PC-3 (cell line): ENCODE measurements at regions not wholly inside any gene's neighbourhood (a gene's known extent, or its start where the extent isn't known, plus 50 kb on each side); places are given as distances from the start of the nearest gene placed in this dataset.
"Not testable (repeated sequence)": the region's sequence is repeated elsewhere in the genome, so short reads cannot be mapped to it uniquely, and the experiment has no call there.

Experiments
- ATAC-seq: fragments of 200-7000 bp; cut with Tn5 transposase; 2 replicates; pipeline ENCODE4 v1.9.1; 2020; ENCODE audit warnings: mild to moderate bottlenecking, moderate library complexity
- BruUV-seq: library from RNA; stranded (reverse); fragments of 400-500 nt; replicated peaks from 2 replicates; lab custom pipeline; 2021; lab: Mats Ljungman, UMichigan
- CTCF ChIA-PET: fragments of 300-600 bp; sonication (Branson Sonifier 250); formaldehyde crosslinking; loops from one replicate; lab custom pipeline; 2022; ENCODE audit warnings: antibody characterized with exemption; lab: Charles Lee
- POLR2A ChIA-PET: fragments of 300-600 bp; sonication (Branson Sonifier 250); formaldehyde crosslinking; loops from one replicate; lab custom pipeline; 2022; ENCODE audit warnings: antibody characterized with exemption; ENCODE audit not compliant: unreplicated experiment; lab: Charles Lee
- DNase-seq: peaks from one replicate; pipeline ENCODE4 v3.0.0-alpha.2; 2015
- H2AFZ ChIP-seq: fragments of 300-600 bp; sonication (generic); 2 replicates; pipeline ENCODE4 v1.6.0; 2016; ENCODE audit warnings: antibody characterized with exemption, low read length
- H3F3A ChIP-seq: fragments of 300-600 bp; sonication (generic); one replicate; pipeline ENCODE4 v1.6.0; 2017; ENCODE audit warnings: antibody characterized with exemption, low read length, control low read depth, mild to moderate bottlenecking; ENCODE audit not compliant: unreplicated experiment
- H3K27ac ChIP-seq: fragments of 300-600 bp; sonication (generic); 2 replicates; pipeline ENCODE4 v1.5.1; 2016; ENCODE audit warnings: mild to moderate bottlenecking, low read length
- H3K27me3 ChIP-seq: fragments of 300-600 bp; sonication (generic); 2 replicates; pipeline ENCODE4 v1.6.1; 2016; ENCODE audit warnings: low read length, mixed read lengths
- H3K36me3 ChIP-seq: fragments of 300-600 bp; sonication (generic); 2 replicates; pipeline ENCODE4 v1.6.1; 2016; ENCODE audit warnings: low read depth, mixed run types, low read length, mixed read lengths
- H3K4me1 ChIP-seq: fragments of 300-600 bp; sonication (generic); 2 replicates; pipeline ENCODE4 v1.5.1; 2016; ENCODE audit warnings: low read length; ENCODE audit not compliant: insufficient read depth
- H3K4me2 ChIP-seq: fragments of 300-600 bp; sonication (generic); 2 replicates; pipeline ENCODE4 v1.6.0; 2016; ENCODE audit warnings: low read length
- H3K4me3 ChIP-seq: fragments of 300-600 bp; sonication (generic); 2 replicates; pipeline ENCODE4 v1.5.1; 2016; ENCODE audit warnings: mild to moderate bottlenecking, low read length, mixed read lengths
- H3K79me2 ChIP-seq: fragments of 300-600 bp; sonication (generic); 2 replicates; pipeline ENCODE4 v1.6.1; 2017; ENCODE audit warnings: low read length, mixed read lengths
- H3K9ac ChIP-seq: fragments of 300-600 bp; sonication (generic); 2 replicates; pipeline ENCODE4 v1.6.0; 2016; ENCODE audit warnings: mild to moderate bottlenecking, low read length
- H3K9me2 ChIP-seq: fragments of 300-600 bp; sonication (generic); replicated peaks from 2 replicates; pipeline ENCODE4 v1.6.1; 2016; ENCODE audit warnings: mixed run types, low read length, mixed read lengths
- H3K9me3 ChIP-seq: fragments of 300-600 bp; sonication (generic); 2 replicates; pipeline ENCODE4 v1.6.1; 2016; ENCODE audit warnings: low read length, mixed read lengths
- H4K20me1 ChIP-seq: fragments of 300-600 bp; sonication (generic); 2 replicates; pipeline ENCODE4 v1.6.1; 2016; ENCODE audit warnings: low read length, mixed read lengths
- CTCF ChIP-seq: fragments of 300-600 bp; sonication (generic); conservative IDR thresholded peaks from 2 replicates; pipeline ENCODE4 v1.5.1; 2017; ENCODE audit warnings: antibody characterized with exemption, low read depth, mild to moderate bottlenecking, low read length
- EZH2 ChIP-seq: fragments of 300-600 bp; sonication (generic); IDR thresholded peaks from one replicate; pipeline ENCODE4 v1.6.1; 2017; ENCODE audit warnings: antibody characterized with exemption, mild to moderate bottlenecking, low read length; ENCODE audit not compliant: unreplicated experiment
- EZH2phosphoT487 ChIP-seq: fragments of 300-600 bp; sonication (generic); IDR thresholded peaks from 2 replicates; pipeline ENCODE4 v1.6.1; 2018; ENCODE audit warnings: mild to moderate bottlenecking, antibody characterized with exemption, low read length, borderline replicate concordance
- intact Hi-C: fragments of 100-400 bp; cut with micrococcal nuclease; formaldehyde crosslinking; loops from 2 replicates; pipeline ENCODE4 v1.9.0; 2023

- no peaks in the 10 kb centered on the region for H3K9me3 ChIP-seq
- CTCF ChIA-PET, result no interaction called here
- DNase-seq (no peak), ATAC-seq (no peak)
- TF ChIP-seq EZH2, result no peak
- no peak for TF ChIP-seq EZH2phosphoT487
- TF ChIP-seq CTCF, result no peak
- no peak overlapping the region for H3K4me2 ChIP-seq
- intact Hi-C loops, result no loop called here
- H3K27me3 ChIP-seq, result no peaks in the 10 kb centered on the region
- POLR2A ChIA-PET, result no interaction called here
- no peaks in the 10 kb centered on the region for H3K4me1 ChIP-seq
- no peaks in the 10 kb centered on the region for H3K79me2 ChIP-seq
- no peak overlapping the region for H3K4me3 ChIP-seq
- no peak overlapping the region for H3K9ac ChIP-seq
- no peaks in the 10 kb centered on the region for H3K36me3 ChIP-seq
- no peaks in the 10 kb centered on the region for H3F3A ChIP-seq
- no peak overlapping the region for H3K27ac ChIP-seq
- no peak overlapping the region for H2AFZ ChIP-seq
- no TSS peak for BruUV-seq
- H4K20me1 ChIP-seq, result no peaks in the 10 kb centered on the region
- no peaks in the 10 kb centered on the region for H3K9me2 ChIP-seq
These were observed 120.0 kb upstream of the RREB1 start for GRCh38 chr6:6987749-6988148.

- H3K27me3 ChIP-seq, intact Hi-C loops, H3F3A ChIP-seq, BruUV-seq, H3K9ac ChIP-seq, H3K9me3 ChIP-seq, H3K9me2 ChIP-seq, DNase-seq, H3K4me2 ChIP-seq, H3K79me2 ChIP-seq, H3K36me3 ChIP-seq, H3K27ac ChIP-seq, H2AFZ ChIP-seq, H4K20me1 ChIP-seq, H3K4me3 ChIP-seq, H3K4me1 ChIP-seq, ATAC-seq, CTCF ChIA-PET, POLR2A ChIA-PET: not testable (repeated sequence)
These were observed 117.7 kb upstream of the RREB1 start for GRCh38 chr6:6990059-6990458.

- Histone ChIP-seq H3K4me2 (no peak overlapping the region), H3K4me3 (no peak overlapping the region), H3K9me3 (no peaks in the 10 kb centered on the region), H3K9me2 (no peaks in the 10 kb centered on the region), H4K20me1 (no peaks in the 10 kb centered on the region), H3K27ac (no peak overlapping the region), H3F3A (no peaks in the 10 kb centered on the region), H3K79me2 (no peaks in the 10 kb centered on the region), H2AFZ (0 out of 2 replicates have a peak overlapping the region, but pooled peaks have one; percentile 30), H3K27me3 (no peaks in the 10 kb centered on the region), H3K4me1 (no peaks in the 10 kb centered on the region), H3K9ac (no peak overlapping the region), H3K36me3 (no peaks in the 10 kb centered on the region)
- DNase-seq (no peak), ATAC-seq (no peak)
- ChIA-PET CTCF (no interaction called here), POLR2A (interaction anchor here (0.7 kb wide), 1 partner anchor 62 kb away, joined by 9 read pairs; no protein-coding TSS in a partner anchor)
- intact Hi-C loops, result no loop called here
- BruUV-seq, result no TSS peak
- no peak for TF ChIP-seq CTCF
- no peak for TF ChIP-seq EZH2
These were observed 114.1 kb upstream of the RREB1 start for GRCh38 chr6:6993503-6994237.
